Lower leg skin (tissue), 3 donors: ENCODE measurements at regions not wholly inside any gene's neighbourhood (a gene's known extent, or its start where the extent isn't known, plus 50 kb on each side); places are given as distances from the start of the nearest gene placed in this dataset.

Experiments used
- CTCF ChIP-seq, 3 donors: fragments of 450-650 bp; IDR thresholded peaks; one replicate each; pipeline ENCODE4 v1.5.1; 2016; ENCODE audit warnings: antibody characterized with exemption in 3 of 3, mild to moderate bottlenecking in 3 of 3, moderate library complexity in 2 of 3
- POLR2A ChIP-seq, 2 donors: fragments of 450-650 bp; IDR thresholded peaks; one replicate each; pipeline ENCODE4 v1.6.1; 2016 to 2017; ENCODE audit warnings: antibody characterized with exemption in 2 of 2, mild to moderate bottlenecking in 1 of 2, moderate library complexity in 1 of 2

DNA sequence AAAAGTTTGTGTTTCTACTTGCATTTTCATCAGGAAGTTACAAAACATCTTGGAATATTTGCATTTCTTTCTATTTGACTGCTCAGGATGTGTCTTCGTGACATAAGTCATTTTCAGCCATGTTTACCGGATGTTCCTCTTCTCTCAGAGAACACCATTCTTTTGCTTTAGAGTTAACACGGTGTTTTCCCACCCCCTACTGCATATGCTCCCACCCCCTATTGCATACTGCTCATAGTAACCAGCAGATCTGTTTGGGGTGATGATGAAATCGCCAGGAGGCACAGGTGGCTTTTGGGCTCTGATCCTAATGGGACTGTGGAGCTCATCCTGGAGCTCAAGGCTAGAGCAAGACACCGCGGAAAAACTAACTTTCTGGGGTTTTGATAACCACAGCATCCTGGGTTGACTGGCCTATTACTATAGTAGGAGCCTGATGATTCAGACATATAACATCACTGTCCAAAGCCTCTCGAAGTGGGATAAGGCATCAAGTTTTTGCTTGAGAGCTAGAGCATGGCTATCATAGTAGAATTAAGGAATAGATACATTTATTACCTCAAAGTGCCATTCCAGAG is 65.1 kb upstream of the BET1 start:
- TF ChIP-seq CTCF (IDR thresholded peaks at IDR 0.05) (no peak), POLR2A (IDR thresholded peaks at IDR 0.05) (no peak)
